ACHN (cell line): ENCODE measurements at regions not wholly inside any gene's neighbourhood (a gene's known extent, or its start where the extent isn't known, plus 50 kb on each side); places are given as distances from the start of the nearest gene placed in this dataset.
"Not testable (repeated sequence)": the region's sequence is repeated elsewhere in the genome, so short reads cannot be mapped to it uniquely, and the experiment has no call there.

Experiments used
- DNase-seq: peaks from one replicate; pipeline ENCODE4 v3.0.0-alpha.2; 2015
- in situ Hi-C: cut with HindIII; loops from 2 replicates; pipeline ENCODE4 v1.10.0; 2017; ENCODE audit warnings: low sequenced_read_pairs, low pct_ligation_motif_present, low pct_unique_long_range_greater_than_20kb

- in situ Hi-C loops, result no loop called here
- peak; percentile 15 for DNase-seq
Observed at GRCh38 chr12:114164351-114164750, 198.2 kb upstream of the RBM19 start.

- in situ Hi-C loops, result no loop called here
- DNase-seq, result peak; percentile 91
Observed at GRCh38 chr12:114163771-114164170, 197.6 kb upstream of the RBM19 start.

- no peak for DNase-seq
- in situ Hi-C loops, result no loop called here
Observed at GRCh38 chr12:114160445-114160844, 194.3 kb upstream of the RBM19 start.

- no peak for DNase-seq
- in situ Hi-C loops, result no loop called here
Observed at GRCh38 chr12:114152890-114153289, 186.8 kb upstream of the RBM19 start.

- DNase-seq, result no peak
- in situ Hi-C loops, result no loop called here
Observed at GRCh38 chr12:114152066-114152465, 185.9 kb upstream of the RBM19 start.

- DNase-seq, in situ Hi-C loops: not testable (repeated sequence)
Observed at GRCh38 chr12:114150584-114150983, 184.5 kb upstream of the RBM19 start.

- in situ Hi-C loops, result no loop called here
- no peak for DNase-seq
Observed at GRCh38 chr12:114141921-114142564, 175.9 kb upstream of the RBM19 start.

GRCh38 chr12:114140576-114140975 is 174.5 kb upstream of the RBM19 start:
- DNase-seq, result no peak
- in situ Hi-C loops, result no loop called here

GRCh38 chr12:114136631-114137030 is 170.5 kb upstream of the RBM19 start:
- in situ Hi-C loops, result no loop called here
- no peak for DNase-seq

- DNase-seq, result no peak
- in situ Hi-C loops, result no loop called here
Observed at GRCh38 chr12:114134922-114135321, 168.8 kb upstream of the RBM19 start.

GRCh38 chr12:114131824-114132223 is 165.7 kb upstream of the RBM19 start:
- no peak for DNase-seq
- in situ Hi-C loops, result no loop called here

GRCh38 chr12:114123108-114123507 is 157.0 kb upstream of the RBM19 start:
- DNase-seq, result no peak
- in situ Hi-C loops, result no loop called here

GRCh38 chr12:114122016-114122415 is 155.9 kb upstream of the RBM19 start:
- no peak for DNase-seq
- in situ Hi-C loops, result no loop called here

GRCh38 chr12:114119316-114119715 is 153.2 kb upstream of the RBM19 start:
- in situ Hi-C loops, result no loop called here

GRCh38 chr12:114096461-114096860 is 130.3 kb upstream of the RBM19 start:
- in situ Hi-C loops, result no loop called here
- no peak for DNase-seq

More at GRCh38 chr12:114119316-114119715, 153.2 kb upstream of the RBM19 start:
- no peak for DNase-seq

GRCh38 chr12:114093520-114093919 is 127.4 kb upstream of the RBM19 start:
- in situ Hi-C loops, result no loop called here
- no peak for DNase-seq

GRCh38 chr12:114092981-114093380 is 126.9 kb upstream of the RBM19 start:
- no peak for DNase-seq
- in situ Hi-C loops, result no loop called here

GRCh38 chr12:114090211-114090610 is 124.1 kb upstream of the RBM19 start:
- in situ Hi-C loops, result no loop called here
- DNase-seq, result no peak

GRCh38 chr12:114073076-114073475 is 107.0 kb upstream of the RBM19 start:
- DNase-seq, result no peak
- in situ Hi-C loops, result no loop called here

- in situ Hi-C loops, result no loop called here
- no peak for DNase-seq
Observed at GRCh38 chr12:114069507-114069906, 103.4 kb upstream of the RBM19 start.

- no peak for DNase-seq
- in situ Hi-C loops, result no loop called here
Observed at GRCh38 chr12:114064497-114064896, 98.4 kb upstream of the RBM19 start.
